Glutamatergic neuron (in vitro differentiated cells): ENCODE measurements at regions not wholly inside any gene's neighbourhood (a gene's known extent, or its start where the extent isn't known, plus 50 kb on each side); places are given as distances from the start of the nearest gene placed in this dataset.

ENCODE experiments used
- DNase-seq: peaks from one replicate; pipeline ENCODE4 v3.0.0; 2022
- H3K27ac Mint-ChIP-seq: one replicate; pipeline ENCODE4 v1.8.0; 2020; ENCODE audit warnings: mild to moderate bottlenecking, mixed read lengths, inconsistent platforms; ENCODE audit not compliant: unreplicated experiment
- H3K27me3 Mint-ChIP-seq: one replicate; pipeline ENCODE4 v1.8.0; 2020; ENCODE audit warnings: mild to moderate bottlenecking, moderate library complexity, mixed read lengths, inconsistent platforms; ENCODE audit not compliant: unreplicated experiment
- H3K36me3 Mint-ChIP-seq: one replicate; pipeline ENCODE4 v1.8.0; 2020; ENCODE audit warnings: mild to moderate bottlenecking, mixed read lengths, inconsistent platforms; ENCODE audit not compliant: unreplicated experiment
- H3K4me1 Mint-ChIP-seq: one replicate; pipeline ENCODE4 v1.8.0; 2020; ENCODE audit warnings: mild to moderate bottlenecking, low read depth, mixed read lengths, inconsistent platforms; ENCODE audit not compliant: unreplicated experiment
- H3K4me3 Mint-ChIP-seq: one replicate; pipeline ENCODE4 v1.8.0; 2020; ENCODE audit warnings: mild to moderate bottlenecking, mixed read lengths, inconsistent platforms; ENCODE audit not compliant: unreplicated experiment
- H3K9me3 Mint-ChIP-seq: one replicate; pipeline ENCODE4 v1.8.0; 2020; ENCODE audit warnings: mild to moderate bottlenecking, moderate library complexity, mixed read lengths, inconsistent platforms; ENCODE audit not compliant: unreplicated experiment
- TF ChIP-seq, protein P1 (sequence below): fragments of 200-600 bp; sonication (generic); IDR thresholded peaks from one replicate; pipeline ENCODE4 v1.5.0; 2021; ENCODE audit not compliant: partially characterized antibody, unreplicated experiment

GRCh38 chr13:109293166-109293565 lies 493.2 kb downstream of the IRS2 start:
- H3K4me3 Mint-ChIP-seq, result no peak overlapping the region
- TF ChIP-seq, protein P1, sequence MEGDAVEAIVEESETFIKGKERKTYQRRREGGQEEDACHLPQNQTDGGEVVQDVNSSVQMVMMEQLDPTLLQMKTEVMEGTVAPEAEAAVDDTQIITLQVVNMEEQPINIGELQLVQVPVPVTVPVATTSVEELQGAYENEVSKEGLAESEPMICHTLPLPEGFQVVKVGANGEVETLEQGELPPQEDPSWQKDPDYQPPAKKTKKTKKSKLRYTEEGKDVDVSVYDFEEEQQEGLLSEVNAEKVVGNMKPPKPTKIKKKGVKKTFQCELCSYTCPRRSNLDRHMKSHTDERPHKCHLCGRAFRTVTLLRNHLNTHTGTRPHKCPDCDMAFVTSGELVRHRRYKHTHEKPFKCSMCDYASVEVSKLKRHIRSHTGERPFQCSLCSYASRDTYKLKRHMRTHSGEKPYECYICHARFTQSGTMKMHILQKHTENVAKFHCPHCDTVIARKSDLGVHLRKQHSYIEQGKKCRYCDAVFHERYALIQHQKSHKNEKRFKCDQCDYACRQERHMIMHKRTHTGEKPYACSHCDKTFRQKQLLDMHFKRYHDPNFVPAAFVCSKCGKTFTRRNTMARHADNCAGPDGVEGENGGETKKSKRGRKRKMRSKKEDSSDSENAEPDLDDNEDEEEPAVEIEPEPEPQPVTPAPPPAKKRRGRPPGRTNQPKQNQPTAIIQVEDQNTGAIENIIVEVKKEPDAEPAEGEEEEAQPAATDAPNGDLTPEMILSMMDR, result no peak
- H3K36me3 Mint-ChIP-seq, result peaks cover 6% of the 10 kb centered on the region
- no peaks in the 10 kb centered on the region for H3K27me3 Mint-ChIP-seq
- H3K27ac Mint-ChIP-seq, result no peak overlapping the region
- peaks cover 10% of the 10 kb centered on the region for H3K9me3 Mint-ChIP-seq
- no peak for DNase-seq
- no peaks in the 10 kb centered on the region for H3K4me1 Mint-ChIP-seq

DNA sequence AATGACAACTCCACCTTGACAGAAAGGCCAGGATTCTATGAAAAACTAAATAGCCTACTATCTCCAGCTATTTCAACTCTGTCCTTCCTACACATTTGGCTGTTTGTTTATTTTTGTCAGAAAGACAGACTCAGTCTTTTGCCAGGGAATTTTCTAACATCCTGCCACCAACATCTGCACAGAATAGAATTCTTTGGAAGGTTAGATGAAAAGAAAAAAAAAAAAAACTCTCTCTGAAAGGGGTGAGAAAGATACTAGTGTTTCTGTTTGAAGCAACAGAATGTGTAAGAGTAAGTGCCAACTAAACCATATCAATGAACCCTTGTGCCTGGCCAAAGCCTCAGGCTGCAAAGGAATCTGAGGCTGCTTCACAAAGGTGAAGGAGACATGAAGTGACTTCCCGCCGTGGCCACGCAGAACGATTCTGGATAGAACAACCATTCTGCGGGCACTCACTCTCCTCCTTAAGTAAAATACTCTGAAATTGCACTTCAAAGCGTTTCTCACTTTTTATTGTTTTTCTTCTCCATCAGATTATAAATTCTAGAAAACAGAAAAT lies 498.2 kb downstream of the IRS2 start:
- no peak overlapping the region for H3K4me3 Mint-ChIP-seq
- H3K36me3 Mint-ChIP-seq, result no peaks in the 10 kb centered on the region
- no peak for DNase-seq
- H3K9me3 Mint-ChIP-seq, result no peaks in the 10 kb centered on the region
- H3K27ac Mint-ChIP-seq, result no peak overlapping the region
- TF ChIP-seq, protein P1, result no peak
- no peaks in the 10 kb centered on the region for H3K4me1 Mint-ChIP-seq
- no peaks in the 10 kb centered on the region for H3K27me3 Mint-ChIP-seq

DNA sequence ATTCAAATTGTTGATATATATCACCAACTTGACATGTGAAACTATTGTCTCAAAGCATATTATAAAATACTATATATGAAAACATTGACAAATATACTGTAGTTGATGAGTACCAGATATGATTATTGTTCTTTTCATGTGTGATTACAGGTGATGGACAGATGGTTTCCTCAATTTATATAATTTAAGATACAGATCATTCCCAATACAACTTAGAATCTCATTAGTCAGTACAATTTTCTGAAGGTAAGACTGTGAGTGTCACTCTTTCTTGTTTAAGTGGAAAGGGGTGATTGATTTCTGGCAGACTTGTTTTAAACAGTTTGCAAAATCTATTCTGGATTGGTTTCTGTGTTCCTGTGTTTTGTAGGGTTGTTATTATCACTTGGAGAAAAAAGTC lies 498.8 kb downstream of the IRS2 start:
- Mint-ChIP-seq H3K27ac (no peak overlapping the region), H3K4me1 (no peaks in the 10 kb centered on the region), H3K4me3 (no peak overlapping the region), H3K27me3 (no peaks in the 10 kb centered on the region), H3K9me3 (no peaks in the 10 kb centered on the region), H3K36me3 (no peaks in the 10 kb centered on the region)
- no peak for DNase-seq
- TF ChIP-seq, protein P1, result no peak

GRCh38 chr13:109285586-109285985 lies 500.8 kb downstream of the IRS2 start:
- Mint-ChIP-seq H3K4me1 (no peaks in the 10 kb centered on the region), H3K27me3 (no peaks in the 10 kb centered on the region), H3K9me3 (no peaks in the 10 kb centered on the region), H3K4me3 (no peak overlapping the region), H3K36me3 (no peaks in the 10 kb centered on the region), H3K27ac (no peak overlapping the region)
- no peak for DNase-seq
- TF ChIP-seq, protein P1, result no peak

DNA sequence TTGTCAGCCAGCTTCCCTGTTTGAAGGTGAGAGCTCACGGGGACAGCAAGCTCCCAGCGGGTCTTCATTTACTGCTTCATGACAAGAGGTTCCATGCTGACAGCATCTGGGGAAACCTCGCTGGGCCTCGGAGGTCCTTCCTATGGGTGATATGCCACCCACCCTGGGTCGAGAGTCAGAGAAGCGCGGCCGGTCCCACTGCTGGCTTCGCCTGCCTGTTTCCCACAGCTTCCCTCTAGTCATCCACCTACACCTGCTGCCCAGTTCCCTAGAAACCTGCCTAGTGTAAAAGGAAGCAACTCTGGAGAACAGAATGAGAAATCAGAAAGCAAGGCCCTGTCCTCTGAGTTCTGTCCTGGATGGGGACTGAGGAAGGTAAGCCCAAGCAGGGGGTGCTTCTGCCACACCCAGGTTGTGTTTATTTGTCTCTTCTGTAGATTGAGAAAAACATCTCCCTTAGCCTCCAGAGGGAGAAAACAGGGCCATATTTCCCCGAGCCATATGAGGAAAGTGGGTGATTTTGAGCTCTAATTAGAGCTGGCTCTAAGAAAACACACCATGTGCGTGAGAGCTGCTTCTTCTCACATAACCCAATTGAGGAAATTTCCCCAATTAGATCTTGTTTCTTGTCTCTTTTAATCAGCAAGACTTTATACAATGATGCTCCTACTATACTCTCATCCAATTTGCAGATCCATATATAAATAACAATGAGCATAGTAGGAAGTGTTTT lies 504.3 kb downstream of the IRS2 start:
- H3K27me3 Mint-ChIP-seq, result no peaks in the 10 kb centered on the region
- no peaks in the 10 kb centered on the region for H3K9me3 Mint-ChIP-seq
- H3K4me3 Mint-ChIP-seq, result no peak overlapping the region
- no peak for DNase-seq
- TF ChIP-seq, protein P1, result no peak
- H3K4me1 Mint-ChIP-seq, result no peaks in the 10 kb centered on the region
- no peaks in the 10 kb centered on the region for H3K36me3 Mint-ChIP-seq
- H3K27ac Mint-ChIP-seq, result no peak overlapping the region
